Right lobe of liver (tissue), 4 donors: ENCODE measurements at regions not wholly inside any gene's neighbourhood (a gene's known extent, or its start where the extent isn't known, plus 50 kb on each side); places are given as distances from the start of the nearest gene placed in this dataset.

Experiments used
- CTCF ChIP-seq, 4 donors: fragments of 200-600 bp in 3 of 4; fragments of 450-650 bp in 1 of 4; IDR thresholded peaks; one replicate each; pipeline versions ENCODE4 v1.5.1 to v1.8.0; 2016 to 2022; ENCODE audit warnings: antibody characterized with exemption in 4 of 4, mild to moderate bottlenecking in 2 of 4
- POLR2A ChIP-seq: fragments of 450-650 bp; IDR thresholded peaks from one replicate; pipeline ENCODE4 v1.6.1; 2017; ENCODE audit warnings: antibody characterized with exemption, mild to moderate bottlenecking
- donor health status: DM: no; HTN: no; CAD: no.
- donor health status: DM: no; HTN: no; CAD: no.
- donor health status: DM: no; HTN: yes; CAD: no.

DNA sequence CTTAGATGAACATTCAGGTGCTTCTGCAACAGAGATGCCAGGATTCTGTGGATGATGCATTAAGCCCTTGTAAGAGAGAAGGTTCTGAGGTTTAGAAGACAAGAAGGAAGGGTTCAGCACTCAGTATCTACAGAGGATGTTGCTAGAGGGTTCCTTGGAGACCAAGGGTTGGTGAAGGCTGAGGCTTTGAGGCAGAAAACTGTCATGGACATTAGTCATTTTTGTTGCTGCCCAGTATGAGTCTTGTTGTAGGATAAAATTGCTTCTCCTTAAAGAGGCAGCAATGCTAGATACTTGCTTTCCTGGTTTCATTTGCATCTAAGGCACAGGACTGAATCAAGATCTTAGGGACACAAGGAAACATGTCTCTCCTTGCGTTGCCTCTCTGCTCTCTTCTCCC, 319.4 kb upstream of the NFIA start:
- TF ChIP-seq CTCF (IDR thresholded peaks at IDR 0.05) (no peak), POLR2A (no peak)
